Endothelial cell of umbilical vein (primary cell): ENCODE measurements at regions not wholly inside any gene's neighbourhood (a gene's known extent, or its start where the extent isn't known, plus 50 kb on each side); places are given as distances from the start of the nearest gene placed in this dataset.

Experiments
- CTCF ChIP-seq, 2 donors: IDR thresholded peaks; 1 replicate in 1 of 2; 2 replicates in 1 of 2; pipeline ENCODE4 v1.5.1; 2011; ENCODE audit warnings: low read length in 2 of 2, mild to moderate bottlenecking in 2 of 2, moderate library complexity in 2 of 2, control low read depth in 1 of 2, inconsistent platforms in 1 of 2, low read depth in 1 of 2; ENCODE audit not compliant: insufficient read depth in 1 of 2; ENCODE audit errors: extremely low read depth in 1 of 2
- EZH2 ChIP-seq: IDR thresholded peaks from 2 replicates; pipeline ENCODE4 v1.6.1; 2012; ENCODE audit warnings: borderline replicate concordance, low read depth, mild to moderate bottlenecking, moderate library complexity, low read length, inconsistent platforms; ENCODE audit not compliant: severe bottlenecking
- GATA2 ChIP-seq: IDR thresholded peaks from 2 replicates; pipeline ENCODE4 v1.7.0; 2011; ENCODE audit warnings: low read depth, mild to moderate bottlenecking, moderate library complexity, mixed read lengths, low read length; ENCODE audit not compliant: insufficient read length, insufficient read depth
- JUN ChIP-seq: IDR thresholded peaks from 2 replicates; pipeline ENCODE4 v1.6.1; 2011; ENCODE audit warnings: borderline replicate concordance, low read depth; ENCODE audit not compliant: insufficient read length, insufficient read depth
- MYC ChIP-seq: IDR thresholded peaks from one replicate; pipeline ENCODE4 v1.6.1; 2011; ENCODE audit warnings: mild to moderate bottlenecking, low read depth, low read length
- POLR2A ChIP-seq: IDR thresholded peaks from 2 replicates; pipeline ENCODE4 v1.6.1; 2012; ENCODE audit warnings: low read depth, mild to moderate bottlenecking, control low read depth, low read length
- POLR2AphosphoS5 ChIP-seq: IDR thresholded peaks from 2 replicates; pipeline ENCODE4 v1.6.1; 2012; ENCODE audit warnings: low read depth, mild to moderate bottlenecking, control low read depth, low read length, moderate library complexity; ENCODE audit not compliant: insufficient read depth
- TF ChIP-seq, protein P1 (sequence below): IDR thresholded peaks from 2 replicates; pipeline ENCODE4 v1.6.1; 2011; ENCODE audit not compliant: insufficient read depth, insufficient read length

DNA sequence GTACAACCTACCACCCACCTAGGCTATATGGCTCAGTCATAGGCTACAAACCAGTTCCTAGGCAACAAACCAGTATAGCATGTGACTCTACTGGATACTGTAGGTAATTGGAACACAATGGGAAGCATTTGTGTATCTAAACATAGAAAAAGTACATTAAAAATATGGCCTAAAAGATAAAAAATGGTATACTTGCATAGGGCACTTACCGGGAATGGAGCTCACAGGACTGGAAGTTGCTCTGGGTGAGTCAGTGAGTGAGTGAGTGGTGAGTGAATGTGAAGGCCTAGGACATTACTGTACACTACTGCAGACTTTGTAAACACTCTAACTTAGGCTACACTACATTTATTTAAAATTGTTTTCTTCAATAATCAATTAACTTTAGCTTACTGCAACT is 139.2 kb upstream of the RBPJ start:
- TF ChIP-seq POLR2AphosphoS5 (no peak), CTCF (IDR thresholded peaks at IDR 0.05; ENCODE audit: extremely low read depth in 1 of 2, insufficient read depth in 1 of 2, low read depth in 1 of 2, low read length in 2 of 2) (no peak), GATA2 (no peak), EZH2 (no peak), POLR2A (no peak), MYC (no peak), JUN (no peak)
- TF ChIP-seq, protein P1, sequence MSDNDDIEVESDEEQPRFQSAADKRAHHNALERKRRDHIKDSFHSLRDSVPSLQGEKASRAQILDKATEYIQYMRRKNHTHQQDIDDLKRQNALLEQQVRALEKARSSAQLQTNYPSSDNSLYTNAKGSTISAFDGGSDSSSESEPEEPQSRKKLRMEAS = no peak
